Natural killer cell (primary cell): ENCODE measurements at regions not wholly inside any gene's neighbourhood (a gene's known extent, or its start where the extent isn't known, plus 50 kb on each side); places are given as distances from the start of the nearest gene placed in this dataset.

ENCODE experiments used
- ATAC-seq, 3 donors: fragments of 150-1000 bp in 2 of 3; fragments of 200-7000 bp in 1 of 3; cut with Tn5 transposase; 1 replicate in 1 of 3; 2 replicates in 2 of 3; pipeline ENCODE4 v1.10.0; 2021; ENCODE audit warnings: mild to moderate bottlenecking in 2 of 3, moderate library complexity in 2 of 3
- DNase-seq, 2 donors: peaks; one replicate each; pipeline versions ENCODE4 v3.0.0 to v3.0.0-alpha.2; 2013 to 2021; ENCODE audit warnings: mixed read lengths in 1 of 2
- H3K27ac ChIP-seq: one replicate; pipeline ENCODE4 v1.5.1; 2013; ENCODE audit warnings: mild to moderate bottlenecking, low read length
- H3K27me3 ChIP-seq: one replicate; pipeline ENCODE4 v1.6.1; 2013; ENCODE audit warnings: low read length; ENCODE audit not compliant: control insufficient read depth, insufficient read depth
- H3K36me3 ChIP-seq: one replicate; pipeline ENCODE4 v1.6.1; 2013; ENCODE audit warnings: low read length; ENCODE audit not compliant: control insufficient read depth, insufficient read depth
- H3K4me1 ChIP-seq: one replicate; pipeline ENCODE4 v1.6.1; 2013; ENCODE audit warnings: low read length; ENCODE audit not compliant: control insufficient read depth, insufficient read depth
- H3K4me3 ChIP-seq: one replicate; pipeline ENCODE4 v1.5.1; 2013; ENCODE audit warnings: low read length
- H3K9me3 ChIP-seq: one replicate; pipeline ENCODE4 v1.6.1; 2013; ENCODE audit warnings: low read length; ENCODE audit not compliant: control insufficient read depth, insufficient read depth
- H3K27ac Mint-ChIP-seq, 2 donors: one replicate each; pipeline ENCODE4 v1.8.0; 2022; ENCODE audit warnings: mild to moderate bottlenecking in 2 of 2, mixed read lengths in 2 of 2, moderate library complexity in 1 of 2
- H3K27me3 Mint-ChIP-seq, 2 donors: one replicate each; pipeline ENCODE4 v1.8.0; 2022; ENCODE audit warnings: low read depth in 2 of 2, mixed read lengths in 2 of 2
- H3K36me3 Mint-ChIP-seq: one replicate; pipeline ENCODE4 v1.8.0; 2022; ENCODE audit warnings: mixed read lengths
- H3K4me1 Mint-ChIP-seq, 2 donors: one replicate each; pipeline ENCODE4 v1.8.0; 2022; ENCODE audit warnings: mixed read lengths in 2 of 2
- H3K4me3 Mint-ChIP-seq: one replicate; pipeline ENCODE4 v1.8.0; 2022; ENCODE audit warnings: mild to moderate bottlenecking, moderate library complexity, mixed read lengths
- H3K9me3 Mint-ChIP-seq, 2 donors: one replicate each; pipeline ENCODE4 v1.8.0; 2022; ENCODE audit warnings: mixed read lengths in 2 of 2
- WGBS: methylation state at CpG from one replicate; pipeline ENCODE4 v1.1.7; 2013; ENCODE audit warnings: missing lambda C conversion rate; ENCODE audit not compliant: insufficient coverage; 5-methylcytosine and 5-hydroxymethylcytosine counted together
- intact Hi-C: fragments of 100-400 bp; cut with micrococcal nuclease; formaldehyde crosslinking; loops from one replicate; pipeline ENCODE4 v1.14.2; 2022
- TF ChIP-seq, protein P1 (sequence below): fragments of 200-600 bp; IDR thresholded peaks from one replicate; pipeline ENCODE4 v1.8.0; 2022; ENCODE audit warnings: antibody characterized with exemption

- ATAC-seq (no peak), DNase-seq (no peak)
- no peak overlapping the region for H3K27ac Mint-ChIP-seq
- H3K4me3 Mint-ChIP-seq = no peak overlapping the region
- H3K36me3 Mint-ChIP-seq = no peaks in the 10 kb centered on the region
- peaks cover 4 to 9% of the 10 kb centered on the region in 2 donors for H3K9me3 Mint-ChIP-seq
- no peaks in the 10 kb centered on the region for H3K27me3 ChIP-seq
- no peak overlapping the region for H3K4me3 ChIP-seq
- H3K27me3 Mint-ChIP-seq = peaks cover 17 to 31% of the 10 kb centered on the region in 2 donors
- H3K9me3 ChIP-seq = no peaks in the 10 kb centered on the region
- intact Hi-C loops = no loop called here
- no peaks in the 10 kb centered on the region for H3K36me3 ChIP-seq
- H3K4me1 ChIP-seq = no peaks in the 10 kb centered on the region
- H3K4me1 Mint-ChIP-seq = no peaks in the 10 kb centered on the region
- H3K27ac ChIP-seq = no peak overlapping the region
- WGBS = 97% methylated on average over 2 of the region's 2 CpGs
- TF ChIP-seq, protein P1, sequence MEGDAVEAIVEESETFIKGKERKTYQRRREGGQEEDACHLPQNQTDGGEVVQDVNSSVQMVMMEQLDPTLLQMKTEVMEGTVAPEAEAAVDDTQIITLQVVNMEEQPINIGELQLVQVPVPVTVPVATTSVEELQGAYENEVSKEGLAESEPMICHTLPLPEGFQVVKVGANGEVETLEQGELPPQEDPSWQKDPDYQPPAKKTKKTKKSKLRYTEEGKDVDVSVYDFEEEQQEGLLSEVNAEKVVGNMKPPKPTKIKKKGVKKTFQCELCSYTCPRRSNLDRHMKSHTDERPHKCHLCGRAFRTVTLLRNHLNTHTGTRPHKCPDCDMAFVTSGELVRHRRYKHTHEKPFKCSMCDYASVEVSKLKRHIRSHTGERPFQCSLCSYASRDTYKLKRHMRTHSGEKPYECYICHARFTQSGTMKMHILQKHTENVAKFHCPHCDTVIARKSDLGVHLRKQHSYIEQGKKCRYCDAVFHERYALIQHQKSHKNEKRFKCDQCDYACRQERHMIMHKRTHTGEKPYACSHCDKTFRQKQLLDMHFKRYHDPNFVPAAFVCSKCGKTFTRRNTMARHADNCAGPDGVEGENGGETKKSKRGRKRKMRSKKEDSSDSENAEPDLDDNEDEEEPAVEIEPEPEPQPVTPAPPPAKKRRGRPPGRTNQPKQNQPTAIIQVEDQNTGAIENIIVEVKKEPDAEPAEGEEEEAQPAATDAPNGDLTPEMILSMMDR = no peak
Measured at GRCh38 chr2:120667981-120668380, 67.7 kb upstream of the GLI2 start.

DNA sequence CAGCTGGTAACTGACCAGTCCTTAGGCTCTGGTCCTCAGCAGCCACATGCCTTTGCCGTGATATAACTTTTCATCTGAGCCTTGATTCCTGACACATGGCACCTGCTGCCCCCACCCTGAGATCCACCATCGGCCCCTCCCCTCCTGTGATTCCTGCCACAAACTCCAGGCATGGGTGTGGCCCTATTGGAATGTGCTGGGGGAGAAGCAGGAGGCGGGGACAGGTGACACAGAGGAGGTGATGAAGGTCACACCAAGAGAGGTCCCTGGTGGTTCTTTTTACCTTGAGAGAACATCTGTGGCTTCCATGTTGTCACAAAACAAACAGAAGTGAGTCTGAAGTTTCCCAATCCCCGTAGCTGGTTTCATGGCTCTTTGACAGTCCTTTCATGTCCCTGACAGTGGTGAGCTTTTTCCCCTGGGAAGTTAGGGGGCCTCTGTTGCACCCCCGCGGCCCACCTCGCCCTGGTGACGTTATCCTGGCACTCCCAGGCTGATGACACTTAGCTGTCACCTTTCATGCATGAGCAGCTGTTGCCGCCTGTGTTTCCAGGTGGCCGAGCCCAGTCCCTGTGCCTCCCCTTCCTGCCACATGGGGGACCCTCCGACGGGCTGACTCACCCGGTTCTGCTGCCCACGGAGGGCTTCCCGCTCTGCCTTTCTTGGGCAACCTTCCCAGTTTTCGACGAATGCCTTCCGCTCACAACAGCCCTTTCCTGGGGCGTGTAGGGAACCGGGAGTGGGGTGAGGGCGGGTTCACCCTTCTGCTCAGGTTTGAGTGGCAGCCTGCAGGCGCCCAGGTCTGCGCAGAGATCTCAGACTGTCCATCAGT is 66.3 kb upstream of the GLI2 start:
- Mint-ChIP-seq H3K4me1 (no peaks in the 10 kb centered on the region), H3K9me3 (peaks cover 4 to 8% of the 10 kb centered on the region in 2 donors), H3K4me3 (no peak overlapping the region), H3K27me3 (peaks cover 15 to 24% of the 10 kb centered on the region in 2 donors), H3K27ac (no peak overlapping the region), H3K36me3 (no peaks in the 10 kb centered on the region)
- Histone ChIP-seq H3K27me3 (no peaks in the 10 kb centered on the region), H3K4me1 (no peaks in the 10 kb centered on the region), H3K9me3 (no peaks in the 10 kb centered on the region), H3K27ac (no peak overlapping the region), H3K36me3 (no peaks in the 10 kb centered on the region), H3K4me3 (no peak overlapping the region)
- WGBS = 25% methylated on average over 23 of the region's 23 CpGs
- no peak for DNase-seq
- intact Hi-C loops = no loop called here
- TF ChIP-seq, protein P1 = no peak
- peak in 1 of 3 donors; percentile 32 for ATAC-seq

DNA sequence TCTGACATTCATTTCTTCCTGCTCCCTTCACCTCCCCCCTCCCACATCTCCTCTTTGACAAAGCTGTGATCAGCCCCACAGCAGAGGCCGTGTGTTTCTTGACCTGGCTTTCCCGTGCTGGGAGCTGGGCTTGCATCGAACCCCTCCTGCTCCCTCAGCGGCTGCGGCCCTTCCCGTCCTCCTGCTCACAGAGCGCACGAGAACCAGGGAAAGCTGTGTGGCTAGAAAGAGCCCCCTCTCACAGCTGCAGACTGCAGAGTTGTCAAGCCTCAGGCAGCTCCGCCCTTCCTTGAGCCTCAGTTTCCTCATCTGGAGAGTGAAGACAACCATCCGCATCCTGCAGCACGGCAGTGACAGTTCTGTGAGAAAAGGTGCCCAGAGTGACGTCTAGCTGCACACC is 65.7 kb upstream of the GLI2 start:
- intact Hi-C loops = loop anchor here (10.0 kb wide), 1 partner anchor 325 kb away; the partner anchor contains the start of gene INHBB
- Histone ChIP-seq H3K27ac (no peak overlapping the region), H3K4me1 (no peaks in the 10 kb centered on the region), H3K4me3 (no peak overlapping the region), H3K36me3 (no peaks in the 10 kb centered on the region), H3K27me3 (no peaks in the 10 kb centered on the region), H3K9me3 (no peaks in the 10 kb centered on the region)
- TF ChIP-seq, protein P1 = no peak
- H3K27ac Mint-ChIP-seq = no peak overlapping the region
- H3K4me3 Mint-ChIP-seq = no peak overlapping the region
- no peaks in the 10 kb centered on the region for H3K36me3 Mint-ChIP-seq
- peaks cover 4 to 5% of the 10 kb centered on the region in 2 donors for H3K9me3 Mint-ChIP-seq
- no peaks in the 10 kb centered on the region for H3K4me1 Mint-ChIP-seq
- H3K27me3 Mint-ChIP-seq = peaks cover 15 to 22% of the 10 kb centered on the region in 2 donors
- DNase-seq (no peak), ATAC-seq (no peak)
- 72% methylated on average over 12 of the region's 12 CpGs for WGBS
